GM12878 (cell line): ENCODE measurements at regions not wholly inside any gene's neighbourhood (a gene's known extent, or its start where the extent isn't known, plus 50 kb on each side); places are given as distances from the start of the nearest gene placed in this dataset.

Source experiments
- CBFB ChIP-seq: IDR thresholded peaks from 2 replicates; pipeline ENCODE4 v1.6.1; 2016; ENCODE audit warnings: antibody characterized with exemption, low read depth
- CTCF ChIP-seq, 3 experiments: IDR thresholded peaks in 2 of 3; conservative IDR thresholded peaks in 1 of 3; 2 replicates each; pipeline ENCODE4 v1.5.1; 2011; ENCODE audit warnings: low read depth in 3 of 3, low read length in 3 of 3, mild to moderate bottlenecking in 3 of 3, control low read depth in 2 of 3, moderate library complexity in 2 of 3, inconsistent platforms in 1 of 3, mixed read lengths in 1 of 3; ENCODE audit not compliant: control insufficient read depth in 2 of 3, insufficient read depth in 1 of 3; ENCODE audit errors: extremely low read depth in 1 of 3
- EP300 ChIP-seq, 2 experiments: fragments of 150-350 bp in 1 of 2; IDR thresholded peaks; 2 replicates each; pipeline ENCODE4 v1.6.1; 2011 to 2012; ENCODE audit warnings: low read depth in 2 of 2, low read length in 2 of 2, borderline replicate concordance in 1 of 2, improper control_type of control experiment in 1 of 2, inconsistent platforms in 1 of 2; ENCODE audit not compliant: control insufficient read depth in 1 of 2
- EZH2 ChIP-seq: IDR thresholded peaks from 2 replicates; pipeline ENCODE4 v1.6.1; 2012; ENCODE audit warnings: low read depth, mild to moderate bottlenecking, control low read depth, inconsistent platforms, low read length, borderline replicate concordance; ENCODE audit not compliant: control insufficient read depth
- POLR2A ChIP-seq: IDR thresholded peaks from 2 replicates; pipeline ENCODE4 v1.6.1; 2011; ENCODE audit warnings: low read depth, mild to moderate bottlenecking, low read length
- POLR2AphosphoS5 ChIP-seq: IDR thresholded peaks from 2 replicates; pipeline ENCODE4 v1.6.1; 2011; ENCODE audit warnings: mild to moderate bottlenecking, low read length, inconsistent platforms
- RAD21 ChIP-seq: IDR thresholded peaks from 2 replicates; pipeline ENCODE4 v1.6.1; 2011; ENCODE audit warnings: mild to moderate bottlenecking, low read depth, low read length, moderate library complexity; ENCODE audit not compliant: insufficient read depth
- RBBP5 ChIP-seq: fragments of 200-600 bp; sonication (generic); conservative IDR thresholded peaks from 2 replicates; pipeline ENCODE4 v1.6.1; 2016
- REST ChIP-seq: IDR thresholded peaks from 2 replicates; pipeline ENCODE4 v1.6.1; 2012; ENCODE audit warnings: mild to moderate bottlenecking, low read depth, low read length
- SP1 ChIP-seq: IDR thresholded peaks from one replicate; pipeline ENCODE4 v1.6.1; 2011; ENCODE audit warnings: low read depth, low read length
- SREBF1 ChIP-seq: IDR thresholded peaks from 2 replicates; pipeline ENCODE4 v1.6.1; 2012; ENCODE audit warnings: mild to moderate bottlenecking, low read length
- SUZ12 ChIP-seq: fragments of 200-600 bp; sonication (generic); IDR thresholded peaks from one replicate; pipeline ENCODE4 v1.6.1; 2018; ENCODE audit warnings: antibody characterized with exemption, mild to moderate bottlenecking; ENCODE audit not compliant: unreplicated experiment
- YY1 ChIP-seq: IDR thresholded peaks from 2 replicates; pipeline ENCODE4 v1.6.1; 2011; ENCODE audit warnings: low read depth, mild to moderate bottlenecking, low read length
- TF ChIP-seq, protein P1 (sequence below): IDR thresholded peaks from 2 replicates; pipeline ENCODE4 v1.6.1; 2012; ENCODE audit warnings: low read depth, low read length, improper control_type of control experiment

- TF ChIP-seq CTCF (IDR thresholded peaks at IDR 0.05 in 2 of 3, conservative IDR thresholded peaks at IDR 0.05 in 1 of 3; ENCODE audit: control insufficient read depth in 2 of 3, extremely low read depth in 1 of 3, insufficient read depth in 1 of 3, low read depth in 3 of 3, low read length in 3 of 3) (no peak), SUZ12 (no peak), EP300 (IDR thresholded peaks at IDR 0.05; ENCODE audit: borderline replicate concordance in 1 of 2, control insufficient read depth in 1 of 2, low read depth in 2 of 2, low read length in 2 of 2) (no peak), YY1 (no peak), POLR2A (no peak), EZH2 (no peak), POLR2AphosphoS5 (no peak), REST (no peak), CBFB (no peak), RBBP5 (no peak), RAD21 (no peak), SREBF1 (no peak), SP1 (no peak)
- TF ChIP-seq, protein P1, sequence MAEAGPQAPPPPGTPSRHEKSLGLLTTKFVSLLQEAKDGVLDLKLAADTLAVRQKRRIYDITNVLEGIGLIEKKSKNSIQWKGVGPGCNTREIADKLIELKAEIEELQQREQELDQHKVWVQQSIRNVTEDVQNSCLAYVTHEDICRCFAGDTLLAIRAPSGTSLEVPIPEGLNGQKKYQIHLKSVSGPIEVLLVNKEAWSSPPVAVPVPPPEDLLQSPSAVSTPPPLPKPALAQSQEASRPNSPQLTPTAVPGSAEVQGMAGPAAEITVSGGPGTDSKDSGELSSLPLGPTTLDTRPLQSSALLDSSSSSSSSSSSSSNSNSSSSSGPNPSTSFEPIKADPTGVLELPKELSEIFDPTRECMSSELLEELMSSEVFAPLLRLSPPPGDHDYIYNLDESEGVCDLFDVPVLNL = no peak
Observed at GRCh38 chr12:88951860-88952561, 371.7 kb upstream of the KITLG start.
